Thyroid gland (tissue), 4 donors: ENCODE measurements at regions not wholly inside any gene's neighbourhood (a gene's known extent, or its start where the extent isn't known, plus 50 kb on each side); places are given as distances from the start of the nearest gene placed in this dataset.

Source experiments
- DNase-seq, 2 donors: peaks; one replicate each; pipeline ENCODE4 v3.0.0-alpha.2; 2019
- H3K27ac ChIP-seq, 3 donors: fragments of 200-600 bp; sonication (generic); 1 replicate in 2 of 3; 2 replicates in 1 of 3; pipeline ENCODE4 v1.5.1; 2016 to 2019; ENCODE audit warnings: mild to moderate bottlenecking in 1 of 3, moderate library complexity in 1 of 3
- H3K27me3 ChIP-seq: fragments of 200-600 bp; sonication (generic); one replicate; pipeline ENCODE4 v1.5.1; 2019
- H3K36me3 ChIP-seq, 2 donors: fragments of 200-600 bp; sonication (generic); one replicate each; pipeline ENCODE4 v1.5.1; 2016 to 2019
- H3K4me1 ChIP-seq, 2 donors: fragments of 200-600 bp; sonication (generic); one replicate each; pipeline ENCODE4 v1.5.1; 2017 to 2019
- H3K4me3 ChIP-seq, 3 donors: fragments of 200-600 bp; sonication (generic); replicated peaks in 1 of 3; 1 replicate in 2 of 3; 2 replicates in 1 of 3; pipeline ENCODE4 v1.5.1; 2016; ENCODE audit warnings: mild to moderate bottlenecking in 1 of 3
- H3K9me3 ChIP-seq: fragments of 200-600 bp; sonication (generic); one replicate; pipeline ENCODE4 v1.5.1; 2017
- POLR2A ChIP-seq, 2 donors: fragments of 450-650 bp; IDR thresholded peaks; one replicate each; pipeline ENCODE4 v1.6.1; 2017; ENCODE audit warnings: antibody characterized with exemption in 2 of 2, mild to moderate bottlenecking in 2 of 2, moderate library complexity in 1 of 2
- WGBS, 2 donors: methylation state at CpG; one replicate each; pipeline ENCODE4 v1.1.5; 2017; 5-methylcytosine and 5-hydroxymethylcytosine counted together
- intact Hi-C: fragments of 100-400 bp; cut with DNase I; formaldehyde crosslinking; loops from one replicate; pipeline ENCODE4 v1.15.1; 2023
- TF ChIP-seq, protein P1 (sequence below), 6 experiments: fragments of 200-600 bp in 3 of 6; fragments of 450-650 bp in 3 of 6; sonication (generic) in 3 of 6; IDR thresholded peaks; one replicate each; pipeline ENCODE4 v1.5.1; 2016 to 2019; ENCODE audit warnings: antibody characterized with exemption in 6 of 6, mild to moderate bottlenecking in 2 of 6, inconsistent platforms in 1 of 6, moderate library complexity in 1 of 6

GRCh38 chr20:63101781-63102720, 95.3 kb upstream of the BHLHE23 start:
- intact Hi-C loops = no loop called here
- Histone ChIP-seq H3K9me3 (no peaks in the 10 kb centered on the region), H3K27me3 (no peaks in the 10 kb centered on the region), H3K36me3 (no peaks in the 10 kb centered on the region), H3K27ac (peak overlapping the region in 1 of 3 donors; percentile 29), H3K4me3 (peak overlapping the region; percentile 35 to 48 (median 44)), H3K4me1 (peaks cover 3 to 12% of the 10 kb centered on the region in 2 donors)
- DNase-seq = peak; percentile 18 to 29
- TF ChIP-seq, protein P1, sequence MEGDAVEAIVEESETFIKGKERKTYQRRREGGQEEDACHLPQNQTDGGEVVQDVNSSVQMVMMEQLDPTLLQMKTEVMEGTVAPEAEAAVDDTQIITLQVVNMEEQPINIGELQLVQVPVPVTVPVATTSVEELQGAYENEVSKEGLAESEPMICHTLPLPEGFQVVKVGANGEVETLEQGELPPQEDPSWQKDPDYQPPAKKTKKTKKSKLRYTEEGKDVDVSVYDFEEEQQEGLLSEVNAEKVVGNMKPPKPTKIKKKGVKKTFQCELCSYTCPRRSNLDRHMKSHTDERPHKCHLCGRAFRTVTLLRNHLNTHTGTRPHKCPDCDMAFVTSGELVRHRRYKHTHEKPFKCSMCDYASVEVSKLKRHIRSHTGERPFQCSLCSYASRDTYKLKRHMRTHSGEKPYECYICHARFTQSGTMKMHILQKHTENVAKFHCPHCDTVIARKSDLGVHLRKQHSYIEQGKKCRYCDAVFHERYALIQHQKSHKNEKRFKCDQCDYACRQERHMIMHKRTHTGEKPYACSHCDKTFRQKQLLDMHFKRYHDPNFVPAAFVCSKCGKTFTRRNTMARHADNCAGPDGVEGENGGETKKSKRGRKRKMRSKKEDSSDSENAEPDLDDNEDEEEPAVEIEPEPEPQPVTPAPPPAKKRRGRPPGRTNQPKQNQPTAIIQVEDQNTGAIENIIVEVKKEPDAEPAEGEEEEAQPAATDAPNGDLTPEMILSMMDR (IDR thresholded peaks at IDR 0.05) = no peak
- no peak for TF ChIP-seq POLR2A (IDR thresholded peaks at IDR 0.05)
- 0 to 3% methylated on average over 24 to 31 of the region's 100 CpGs for WGBS, 2 donors

GRCh38 chr20:63100926-63101699, 94.3 kb upstream of the BHLHE23 start:
- 67 to 76% methylated on average over 8 to 13 of the region's 15 CpGs for WGBS, 2 donors
- no peak for DNase-seq
- H3K9me3 ChIP-seq = no peaks in the 10 kb centered on the region
- intact Hi-C loops = no loop called here
- TF ChIP-seq, protein P1 (IDR thresholded peaks at IDR 0.05) = no peak
- no peak for TF ChIP-seq POLR2A (IDR thresholded peaks at IDR 0.05)
- no peak overlapping the region for H3K4me3 ChIP-seq
- peaks cover 3 to 12% of the 10 kb centered on the region in 2 donors for H3K4me1 ChIP-seq
- H3K27me3 ChIP-seq = no peaks in the 10 kb centered on the region
- H3K36me3 ChIP-seq = no peaks in the 10 kb centered on the region
- H3K27ac ChIP-seq = no peak overlapping the region

GRCh38 chr20:63100174-63100925, 93.6 kb upstream of the BHLHE23 start:
- TF ChIP-seq, protein P1 (IDR thresholded peaks at IDR 0.05) = no peak
- TF ChIP-seq POLR2A (IDR thresholded peaks at IDR 0.05) = no peak
- Histone ChIP-seq H3K4me3 (no peak overlapping the region), H3K4me1 (peaks cover 3 to 12% of the 10 kb centered on the region in 2 donors), H3K27ac (no peak overlapping the region), H3K36me3 (no peaks in the 10 kb centered on the region), H3K27me3 (no peaks in the 10 kb centered on the region), H3K9me3 (no peaks in the 10 kb centered on the region)
- 41 to 47% methylated on average over 14 of the region's 14 CpGs for WGBS, 2 donors
- DNase-seq = no peak
- intact Hi-C loops = no loop called here

GRCh38 chr20:63099456-63100173, 92.9 kb upstream of the BHLHE23 start:
- no peaks in the 10 kb centered on the region for H3K9me3 ChIP-seq
- no peak overlapping the region for H3K4me3 ChIP-seq
- TF ChIP-seq, protein P1 (IDR thresholded peaks at IDR 0.05) = no peak
- TF ChIP-seq POLR2A (IDR thresholded peaks at IDR 0.05) = no peak
- 33 to 34% methylated on average over 19 to 20 of the region's 22 CpGs for WGBS, 2 donors
- H3K27ac ChIP-seq = no peak overlapping the region
- no peaks in the 10 kb centered on the region for H3K27me3 ChIP-seq
- intact Hi-C loops = no loop called here
- no peak for DNase-seq
- H3K36me3 ChIP-seq = no peaks in the 10 kb centered on the region
- H3K4me1 ChIP-seq = peaks cover 3 to 12% of the 10 kb centered on the region in 2 donors
